ENCODE measurements at regions not wholly inside any gene's neighbourhood (a gene's known extent, or its start where the extent isn't known, plus 50 kb on each side); places are given as distances from the start of the nearest gene placed in this dataset.

GRCh38 chr1:68320349-68320748 lies 88.0 kb upstream of the WLS start:
- ChIA-PET POLR2A (no interaction called here), CTCF (no interaction called here)
- H3K9me3 ChIP-seq (ENCODE audit: low read length), result no peaks in the 10 kb centered on the region
- Mint-ChIP-seq H3K27me3 (peaks cover 0 to 1% of the 10 kb centered on the region in 2 donors), H3K27ac (no peak overlapping the region), H3K4me3 (no peak overlapping the region), H3K9me3 (peaks cover 0 to 3% (median 2%) of the 10 kb centered on the region in 5 donors), H3K36me3 (no peaks in the 10 kb centered on the region), H3K4me1 (no peaks in the 10 kb centered on the region)
- no peak overlapping the region for H3K27ac ChIP-seq (ENCODE audit: low read depth, low read length)
- no peak overlapping the region for H3K4me3 ChIP-seq (ENCODE audit: low read length)
- no peaks in the 10 kb centered on the region for H3K36me3 ChIP-seq (ENCODE audit: insufficient read depth, low read length)
- H3K4me1 ChIP-seq (ENCODE audit: insufficient read depth, low read length), result no peaks in the 10 kb centered on the region
- DNase-seq, result no peak
- H3K27me3 ChIP-seq (ENCODE audit: insufficient read depth, low read length, poor library complexity, severe bottlenecking), result no peaks in the 10 kb centered on the region

DNA sequence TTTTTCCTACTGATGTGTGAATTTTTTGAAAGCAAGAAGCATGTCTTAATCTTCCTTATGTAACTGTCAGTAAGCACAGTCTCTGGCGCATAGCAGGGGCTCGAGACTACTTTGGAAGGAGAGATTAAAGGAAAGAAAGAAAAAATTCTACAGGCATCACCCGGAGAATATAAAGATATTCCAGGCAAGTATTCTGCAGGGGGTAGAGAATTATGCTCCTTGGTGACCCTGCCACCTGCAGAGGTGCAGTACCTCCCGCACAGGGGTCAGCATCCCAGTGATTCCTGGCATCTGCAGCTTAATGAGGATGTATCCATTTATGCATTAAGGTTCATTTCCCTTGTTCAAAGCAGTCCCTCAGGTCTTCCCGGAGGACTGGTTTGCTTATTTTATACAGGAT lies 87.6 kb upstream of the WLS start:
- no peaks in the 10 kb centered on the region for H3K9me3 ChIP-seq (ENCODE audit: low read length)
- ChIA-PET POLR2A (no interaction called here), CTCF (no interaction called here)
- DNase-seq, result no peak
- H3K4me1 ChIP-seq (ENCODE audit: insufficient read depth, low read length), result no peaks in the 10 kb centered on the region
- peaks cover 0 to 4% (median 1%) of the 10 kb centered on the region in 5 donors for H3K9me3 Mint-ChIP-seq
- no peak overlapping the region for H3K4me3 Mint-ChIP-seq
- H3K4me3 ChIP-seq (ENCODE audit: low read length), result no peak overlapping the region
- H3K36me3 ChIP-seq (ENCODE audit: insufficient read depth, low read length), result no peaks in the 10 kb centered on the region
- peaks cover 0 to 1% of the 10 kb centered on the region in 2 donors for H3K27me3 Mint-ChIP-seq
- no peaks in the 10 kb centered on the region for H3K4me1 Mint-ChIP-seq
- no peaks in the 10 kb centered on the region for H3K27me3 ChIP-seq (ENCODE audit: insufficient read depth, low read length, poor library complexity, severe bottlenecking)
- H3K27ac ChIP-seq (ENCODE audit: low read depth, low read length), result no peak overlapping the region
- no peak overlapping the region for H3K27ac Mint-ChIP-seq
- no peaks in the 10 kb centered on the region for H3K36me3 Mint-ChIP-seq

GRCh38 chr1:68317543-68317942 lies 85.2 kb upstream of the WLS start:
- ChIA-PET POLR2A (no interaction called here), CTCF (no interaction called here)
- Mint-ChIP-seq H3K27me3 (peaks cover 0 to 1% of the 10 kb centered on the region in 2 donors), H3K27ac (no peak overlapping the region), H3K4me1 (no peaks in the 10 kb centered on the region), H3K9me3 (peaks cover 0 to 5% (median 1%) of the 10 kb centered on the region in 5 donors), H3K4me3 (no peak overlapping the region), H3K36me3 (no peaks in the 10 kb centered on the region)
- no peaks in the 10 kb centered on the region for H3K36me3 ChIP-seq (ENCODE audit: insufficient read depth, low read length)
- H3K4me1 ChIP-seq (ENCODE audit: insufficient read depth, low read length), result no peaks in the 10 kb centered on the region
- no peak overlapping the region for H3K4me3 ChIP-seq (ENCODE audit: low read length)
- H3K9me3 ChIP-seq (ENCODE audit: low read length), result no peaks in the 10 kb centered on the region
- no peaks in the 10 kb centered on the region for H3K27me3 ChIP-seq (ENCODE audit: insufficient read depth, low read length, poor library complexity, severe bottlenecking)
- H3K27ac ChIP-seq (ENCODE audit: low read depth, low read length), result no peak overlapping the region
- DNase-seq, result no peak

GRCh38 chr1:68314151-68314780 lies 81.9 kb upstream of the WLS start:
- Mint-ChIP-seq H3K27ac (peak overlapping the region in 1 of 8 donors; percentile 74), H3K36me3 (no peaks in the 10 kb centered on the region), H3K4me1 (no peaks in the 10 kb centered on the region), H3K27me3 (no peaks in the 10 kb centered on the region), H3K4me3 (no peak overlapping the region), H3K9me3 (peaks cover 0 to 5% (median 0%) of the 10 kb centered on the region in 5 donors)
- no peaks in the 10 kb centered on the region for H3K27me3 ChIP-seq (ENCODE audit: insufficient read depth, low read length, poor library complexity, severe bottlenecking)
- no peak for DNase-seq
- H3K4me1 ChIP-seq (ENCODE audit: insufficient read depth, low read length), result no peaks in the 10 kb centered on the region
- H3K36me3 ChIP-seq (ENCODE audit: insufficient read depth, low read length), result no peaks in the 10 kb centered on the region
- H3K4me3 ChIP-seq (ENCODE audit: low read length), result no peak overlapping the region
- ChIA-PET CTCF (no interaction called here), POLR2A (no interaction called here)
- no peaks in the 10 kb centered on the region for H3K9me3 ChIP-seq (ENCODE audit: low read length)
- no peak overlapping the region for H3K27ac ChIP-seq (ENCODE audit: low read depth, low read length)

- no peak overlapping the region for H3K4me3 Mint-ChIP-seq
- ChIA-PET POLR2A (no interaction called here), CTCF (no interaction called here)
- Histone ChIP-seq H3K4me1 (ENCODE audit: insufficient read depth, low read length) (no peaks in the 10 kb centered on the region), H3K9me3 (ENCODE audit: low read length) (no peaks in the 10 kb centered on the region), H3K4me3 (ENCODE audit: low read length) (no peak overlapping the region), H3K27ac (ENCODE audit: low read depth, low read length) (no peak overlapping the region), H3K36me3 (ENCODE audit: insufficient read depth, low read length) (no peaks in the 10 kb centered on the region), H3K27me3 (ENCODE audit: insufficient read depth, low read length, poor library complexity, severe bottlenecking) (no peaks in the 10 kb centered on the region)
- no peaks in the 10 kb centered on the region for H3K36me3 Mint-ChIP-seq
- H3K27me3 Mint-ChIP-seq, result no peaks in the 10 kb centered on the region
- H3K4me1 Mint-ChIP-seq, result no peaks in the 10 kb centered on the region
- DNase-seq, result no peak
- H3K9me3 Mint-ChIP-seq, result peaks cover 0 to 5% (median 0%) of the 10 kb centered on the region in 5 donors
- peak overlapping the region in 1 of 8 donors; percentile 74 for H3K27ac Mint-ChIP-seq
Measured at GRCh38 chr1:68313735-68314134, 81.4 kb upstream of the WLS start.

GRCh38 chr1:68308034-68308433 lies 75.7 kb upstream of the WLS start:
- ChIA-PET POLR2A (no interaction called here), CTCF (no interaction called here)
- Histone ChIP-seq H3K36me3 (ENCODE audit: insufficient read depth, low read length) (no peaks in the 10 kb centered on the region), H3K9me3 (ENCODE audit: low read length) (no peaks in the 10 kb centered on the region), H3K27ac (ENCODE audit: low read depth, low read length) (no peak overlapping the region), H3K4me1 (ENCODE audit: insufficient read depth, low read length) (no peaks in the 10 kb centered on the region), H3K4me3 (ENCODE audit: low read length) (no peak overlapping the region), H3K27me3 (ENCODE audit: insufficient read depth, low read length, poor library complexity, severe bottlenecking) (no peaks in the 10 kb centered on the region)
- no peaks in the 10 kb centered on the region for H3K4me1 Mint-ChIP-seq
- H3K36me3 Mint-ChIP-seq, result no peaks in the 10 kb centered on the region
- H3K27ac Mint-ChIP-seq, result no peak overlapping the region
- peaks cover 0 to 2% of the 10 kb centered on the region in 2 donors for H3K27me3 Mint-ChIP-seq
- no peak for DNase-seq
- peaks cover 0 to 2% (median 0%) of the 10 kb centered on the region in 5 donors for H3K9me3 Mint-ChIP-seq
- no peak overlapping the region for H3K4me3 Mint-ChIP-seq

DNA sequence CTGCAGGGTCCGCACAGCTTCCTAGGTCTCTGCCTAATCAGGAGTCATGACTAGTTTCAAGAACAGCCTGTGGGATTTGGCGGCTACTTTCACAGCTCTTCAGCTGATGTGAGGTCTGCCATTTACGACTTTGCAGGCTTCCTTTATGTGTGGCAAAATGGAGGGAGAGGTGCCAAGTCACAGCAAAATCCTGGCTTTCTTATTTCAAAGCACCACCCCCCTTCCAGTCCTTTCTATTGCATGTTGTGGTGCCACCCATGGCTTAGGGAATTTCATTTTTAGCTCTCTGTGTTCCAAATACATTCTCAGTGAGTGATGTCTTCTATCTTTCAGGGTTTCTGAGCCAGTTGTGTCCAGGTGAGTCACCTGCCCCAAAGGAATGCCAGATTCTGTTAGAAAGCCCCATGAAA lies 75.1 kb upstream of the WLS start:
- Mint-ChIP-seq H3K36me3 (no peaks in the 10 kb centered on the region), H3K27ac (no peak overlapping the region), H3K27me3 (peaks cover 0 to 2% of the 10 kb centered on the region in 2 donors), H3K4me1 (no peaks in the 10 kb centered on the region), H3K9me3 (peaks cover 0 to 2% (median 0%) of the 10 kb centered on the region in 5 donors), H3K4me3 (no peak overlapping the region)
- Histone ChIP-seq H3K27ac (ENCODE audit: low read depth, low read length) (no peak overlapping the region), H3K36me3 (ENCODE audit: insufficient read depth, low read length) (no peaks in the 10 kb centered on the region), H3K4me1 (ENCODE audit: insufficient read depth, low read length) (no peaks in the 10 kb centered on the region), H3K27me3 (ENCODE audit: insufficient read depth, low read length, poor library complexity, severe bottlenecking) (no peaks in the 10 kb centered on the region), H3K4me3 (ENCODE audit: low read length) (no peak overlapping the region), H3K9me3 (ENCODE audit: low read length) (no peaks in the 10 kb centered on the region)
- DNase-seq, result no peak
- ChIA-PET CTCF (no interaction called here), POLR2A (no interaction called here)

- Mint-ChIP-seq H3K36me3 (no peaks in the 10 kb centered on the region), H3K9me3 (peaks cover 0 to 12% (median 0%) of the 10 kb centered on the region in 5 donors), H3K4me3 (no peak overlapping the region), H3K27ac (no peak overlapping the region), H3K27me3 (peaks cover 0 to 4% of the 10 kb centered on the region in 2 donors), H3K4me1 (no peaks in the 10 kb centered on the region)
- Histone ChIP-seq H3K27ac (ENCODE audit: low read depth, low read length) (no peak overlapping the region), H3K27me3 (ENCODE audit: insufficient read depth, low read length, poor library complexity, severe bottlenecking) (no peaks in the 10 kb centered on the region), H3K4me1 (ENCODE audit: insufficient read depth, low read length) (no peaks in the 10 kb centered on the region), H3K9me3 (ENCODE audit: low read length) (no peaks in the 10 kb centered on the region), H3K36me3 (ENCODE audit: insufficient read depth, low read length) (no peaks in the 10 kb centered on the region), H3K4me3 (ENCODE audit: low read length) (no peak overlapping the region)
- POLR2A ChIA-PET, result no interaction called here
- CTCF ChIA-PET, result no interaction called here
- DNase-seq, result no peak
Measured at GRCh38 chr1:68301471-68302001, 69.2 kb upstream of the WLS start.
